ENCODE measurements at regions not wholly inside any gene's neighbourhood (a gene's known extent, or its start where the extent isn't known, plus 50 kb on each side); places are given as distances from the start of the nearest gene placed in this dataset.

- TF ChIP-seq, protein P1, sequence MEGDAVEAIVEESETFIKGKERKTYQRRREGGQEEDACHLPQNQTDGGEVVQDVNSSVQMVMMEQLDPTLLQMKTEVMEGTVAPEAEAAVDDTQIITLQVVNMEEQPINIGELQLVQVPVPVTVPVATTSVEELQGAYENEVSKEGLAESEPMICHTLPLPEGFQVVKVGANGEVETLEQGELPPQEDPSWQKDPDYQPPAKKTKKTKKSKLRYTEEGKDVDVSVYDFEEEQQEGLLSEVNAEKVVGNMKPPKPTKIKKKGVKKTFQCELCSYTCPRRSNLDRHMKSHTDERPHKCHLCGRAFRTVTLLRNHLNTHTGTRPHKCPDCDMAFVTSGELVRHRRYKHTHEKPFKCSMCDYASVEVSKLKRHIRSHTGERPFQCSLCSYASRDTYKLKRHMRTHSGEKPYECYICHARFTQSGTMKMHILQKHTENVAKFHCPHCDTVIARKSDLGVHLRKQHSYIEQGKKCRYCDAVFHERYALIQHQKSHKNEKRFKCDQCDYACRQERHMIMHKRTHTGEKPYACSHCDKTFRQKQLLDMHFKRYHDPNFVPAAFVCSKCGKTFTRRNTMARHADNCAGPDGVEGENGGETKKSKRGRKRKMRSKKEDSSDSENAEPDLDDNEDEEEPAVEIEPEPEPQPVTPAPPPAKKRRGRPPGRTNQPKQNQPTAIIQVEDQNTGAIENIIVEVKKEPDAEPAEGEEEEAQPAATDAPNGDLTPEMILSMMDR (IDR thresholded peaks at IDR 0.05) = no peak
- no peak for TF ChIP-seq POLR2A (IDR thresholded peaks at IDR 0.05)
Observed at GRCh38 chr7:84790882-84791281, 396.0 kb downstream of the SEMA3D start.
